BLaER1 treated with 17β-estradiol and CSF1 and Interleukin-3, amounts not matched to agents 10 nM and 100 nM (cell line): ENCODE measurements at regions not wholly inside any gene's neighbourhood (a gene's known extent, or its start where the extent isn't known, plus 50 kb on each side); places are given as distances from the start of the nearest gene placed in this dataset.

Experiments
- H3K27ac ChIP-seq, 11 experiments: shearing (Covaris generic); formaldehyde crosslinking; 2 replicates each; pipeline ENCODE4 v1.8.1; 2022
- H3K27me3 ChIP-seq, 11 experiments: shearing (Covaris generic); formaldehyde crosslinking; 2 replicates each; pipeline ENCODE4 v1.8.1; 2022
- H3K36me3 ChIP-seq, 11 experiments: shearing (Covaris generic); formaldehyde crosslinking; 2 replicates each; pipeline ENCODE4 v1.8.1; 2022
- H3K4me1 ChIP-seq, 10 experiments: shearing (Covaris generic); formaldehyde crosslinking; 2 replicates each; pipeline ENCODE4 v1.8.1; 2022
- H3K4me2 ChIP-seq, 11 experiments: shearing (Covaris generic); formaldehyde crosslinking; 2 replicates each; pipeline ENCODE4 v1.8.1; 2022
- H3K4me3 ChIP-seq, 10 experiments: shearing (Covaris generic); formaldehyde crosslinking; 2 replicates each; pipeline ENCODE4 v1.8.1; 2022
- H3K9ac ChIP-seq, 11 experiments: shearing (Covaris generic); formaldehyde crosslinking; 2 replicates each; pipeline ENCODE4 v1.8.1; 2022
- H3K9me3 ChIP-seq, 11 experiments: shearing (Covaris generic); formaldehyde crosslinking; replicated peaks in 1 of 11; 2 replicates each; pipeline ENCODE4 v1.8.1; 2022
- H4K20me1 ChIP-seq, 11 experiments: shearing (Covaris generic); formaldehyde crosslinking; 2 replicates each; pipeline ENCODE4 v1.8.1; 2022
- Cebpa-rat ChIP-seq, 11 experiments: shearing (Covaris generic); IDR thresholded peaks; 2 replicates each; pipeline ENCODE4 v1.8.1; 2022

DNA sequence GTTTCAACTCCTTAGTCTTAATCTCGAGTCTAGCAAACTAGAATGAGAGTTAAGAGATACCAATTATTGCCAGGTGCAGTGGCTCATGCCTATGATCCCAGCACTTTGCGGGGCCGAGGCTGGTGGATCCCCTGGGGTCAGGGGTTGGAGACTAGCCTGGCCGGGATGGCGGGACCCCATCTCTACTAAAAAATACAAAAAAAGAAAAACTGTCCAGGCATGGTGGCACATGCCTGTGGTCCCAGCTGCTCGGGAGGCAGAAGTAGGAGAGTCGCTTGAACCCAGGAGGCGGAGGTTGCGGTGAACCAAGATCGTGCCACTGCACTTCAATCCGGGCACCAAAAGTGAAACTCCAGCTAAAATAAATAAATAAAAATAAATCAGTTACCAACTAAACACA, 1119.5 kb upstream of the ATXN8OS start:
- no peak for TF ChIP-seq Cebpa-rat (IDR thresholded peaks at IDR 0.05)
- Histone ChIP-seq H3K9ac (no peak overlapping the region), H3K4me2 (no peak overlapping the region)

DNA sequence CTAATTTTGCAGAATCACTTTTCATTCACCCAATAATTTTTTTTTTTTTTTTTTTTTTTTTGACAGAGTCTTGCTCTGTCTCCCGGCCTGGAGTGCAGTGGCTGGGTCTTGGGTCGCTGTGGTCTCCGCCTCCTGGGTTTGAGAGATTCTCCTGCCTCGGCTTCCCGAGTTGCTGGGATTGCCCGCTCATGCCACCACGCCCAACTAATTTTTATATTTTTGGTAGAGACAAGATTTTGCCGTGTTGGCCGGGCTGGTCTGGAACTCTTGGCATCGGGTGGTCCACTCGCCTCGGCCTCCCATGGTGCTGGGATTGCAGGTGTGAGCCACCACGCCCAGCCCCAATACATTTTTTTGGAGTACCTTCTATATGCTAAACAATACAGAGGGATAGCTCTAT, 1120.0 kb upstream of the ATXN8OS start:
- no peak overlapping the region for H3K4me3 ChIP-seq
- H3K4me1 ChIP-seq, result no peaks in the 10 kb centered on the region
- no peaks in the 10 kb centered on the region for H4K20me1 ChIP-seq
- no peak for TF ChIP-seq Cebpa-rat (IDR thresholded peaks at IDR 0.05)
- no peaks in the 10 kb centered on the region for H3K27me3 ChIP-seq
- H3K4me2 ChIP-seq, result no peak overlapping the region
- no peak overlapping the region for H3K27ac ChIP-seq
- H3K36me3 ChIP-seq, result no peaks in the 10 kb centered on the region
- peaks cover 0 to 13% (median 5%) of the 10 kb centered on the region in 11 experiments; a peak in 11 of 22 replicates for H3K9me3 ChIP-seq
- H3K9ac ChIP-seq, result no peak overlapping the region

More for the DNA sequence above, 1119.5 kb upstream of the ATXN8OS start:
- Histone ChIP-seq H3K4me1 (no peaks in the 10 kb centered on the region), H3K36me3 (no peaks in the 10 kb centered on the region), H3K27me3 (no peaks in the 10 kb centered on the region), H3K9me3 (peaks cover 0 to 12% (median 5%) of the 10 kb centered on the region in 11 experiments; a peak in 11 of 22 replicates), H4K20me1 (no peaks in the 10 kb centered on the region), H3K27ac (no peak overlapping the region), H3K4me3 (no peak overlapping the region)

DNA sequence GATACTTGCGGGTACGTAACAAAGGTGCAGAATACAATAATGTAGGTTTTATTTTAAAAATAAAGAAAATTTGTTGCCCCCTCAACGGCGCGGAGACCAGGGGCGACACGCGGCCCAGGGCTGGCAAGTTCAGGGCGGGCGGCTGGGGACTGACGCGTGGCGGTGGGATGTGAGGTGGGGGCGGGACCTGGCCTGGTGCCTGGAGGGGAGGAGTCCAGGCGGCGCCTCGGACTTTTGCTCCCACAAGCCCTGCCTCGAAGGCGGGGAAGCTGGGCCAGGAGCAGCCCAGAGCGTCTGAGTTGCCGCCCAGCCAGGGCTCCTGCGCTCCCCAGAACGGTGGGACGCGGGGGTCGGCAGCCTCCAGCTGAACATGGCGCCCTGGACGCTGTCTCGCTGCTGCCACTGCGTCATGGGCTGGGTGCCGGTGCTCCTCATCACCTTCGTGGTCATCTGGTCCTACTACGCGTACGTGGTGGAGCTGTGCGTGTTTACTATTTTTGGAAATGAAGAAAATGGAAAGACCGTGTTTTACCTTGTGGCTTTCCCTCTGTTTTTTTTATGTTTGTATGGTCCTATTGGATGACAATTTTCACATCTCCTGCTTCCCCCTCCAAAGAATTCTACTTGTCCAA, 1122.8 kb upstream of the ATXN8OS start:
- Histone ChIP-seq H3K4me1 (no peaks in the 10 kb centered on the region), H3K9ac (no peak overlapping the region), H3K36me3 (no peaks in the 10 kb centered on the region), H4K20me1 (no peaks in the 10 kb centered on the region), H3K27me3 (no peaks in the 10 kb centered on the region), H3K27ac (no peak overlapping the region), H3K4me2 (no peak overlapping the region), H3K4me3 (no peak overlapping the region), H3K9me3 (peaks cover 0 to 13% (median 5%) of the 10 kb centered on the region in 11 experiments; a peak in 11 of 22 replicates)
- no peak for TF ChIP-seq Cebpa-rat (IDR thresholded peaks at IDR 0.05)

DNA sequence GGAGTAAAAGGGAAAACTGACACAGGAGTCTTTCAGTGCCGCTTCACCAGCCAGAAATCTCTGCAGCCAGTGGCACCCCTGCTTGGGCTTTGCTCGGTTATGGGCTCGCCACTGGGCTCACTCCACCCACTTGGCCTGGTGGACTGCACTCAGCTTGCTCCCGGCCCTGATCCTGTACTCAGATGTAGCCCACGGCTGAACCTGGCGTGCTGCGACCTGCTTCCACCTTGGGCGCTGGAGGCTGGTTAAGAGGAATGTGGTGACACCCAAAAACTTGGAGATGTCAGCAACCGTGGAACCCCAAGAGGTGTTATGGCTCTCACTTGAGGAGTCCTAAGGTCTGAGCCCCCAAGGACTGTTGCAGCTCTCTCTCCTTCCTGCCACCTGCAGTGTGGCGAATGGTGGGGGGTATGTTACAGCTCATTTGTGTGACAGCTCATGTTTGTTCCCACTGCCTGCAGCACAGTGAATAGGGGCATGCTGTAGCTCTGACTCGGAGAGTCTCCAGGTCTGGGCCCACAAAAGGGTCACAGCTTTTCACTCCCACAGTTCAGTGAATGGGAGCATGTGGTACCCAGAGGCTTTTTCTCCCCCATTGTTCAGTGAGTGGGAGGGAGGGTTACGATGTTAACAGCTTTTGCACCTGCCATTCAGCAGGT, 1124.5 kb upstream of the ATXN8OS start:
- Histone ChIP-seq H3K4me2 (no peak overlapping the region), H3K27me3 (no peaks in the 10 kb centered on the region), H3K9ac (no peak overlapping the region), H3K27ac (no peak overlapping the region), H3K9me3 (peaks cover 0 to 13% (median 5%) of the 10 kb centered on the region in 11 experiments; a peak in 11 of 22 replicates), H3K4me1 (no peaks in the 10 kb centered on the region), H3K4me3 (no peak overlapping the region), H4K20me1 (no peaks in the 10 kb centered on the region), H3K36me3 (no peaks in the 10 kb centered on the region)
- no peak for TF ChIP-seq Cebpa-rat (IDR thresholded peaks at IDR 0.05)

GRCh38 chr13:68976287-68976686, 1131.3 kb upstream of the ATXN8OS start:
- H3K9me3 ChIP-seq, result no peaks in the 10 kb centered on the region
- no peak overlapping the region for H3K9ac ChIP-seq
- H3K36me3 ChIP-seq, result no peaks in the 10 kb centered on the region
- H3K27ac ChIP-seq, result no peak overlapping the region
- H4K20me1 ChIP-seq, result no peaks in the 10 kb centered on the region
- no peaks in the 10 kb centered on the region for H3K27me3 ChIP-seq
- no peaks in the 10 kb centered on the region for H3K4me1 ChIP-seq
- no peak overlapping the region for H3K4me2 ChIP-seq
- TF ChIP-seq Cebpa-rat (IDR thresholded peaks at IDR 0.05), result no peak
- no peak overlapping the region for H3K4me3 ChIP-seq

DNA sequence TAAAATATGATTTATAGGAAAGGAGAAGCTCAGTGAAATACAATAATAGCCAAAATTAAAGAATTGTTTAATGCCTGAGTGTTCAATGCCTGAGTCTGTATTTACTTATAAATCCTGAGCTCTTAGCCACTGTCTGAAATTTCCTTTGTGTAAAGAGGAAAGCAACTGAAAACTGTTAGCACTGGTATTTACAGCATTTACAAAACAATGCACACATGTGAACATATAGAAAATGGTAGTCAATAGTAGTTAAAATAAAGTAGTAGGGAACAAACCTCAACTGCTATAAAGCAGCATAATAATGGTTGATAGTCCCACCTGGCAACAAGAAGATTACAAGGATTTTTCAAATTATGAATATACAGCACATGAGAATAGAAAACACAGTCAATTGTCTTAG, 1137.1 kb upstream of the ATXN8OS start:
- no peak overlapping the region for H3K27ac ChIP-seq
- H3K27me3 ChIP-seq, result no peaks in the 10 kb centered on the region
- no peak overlapping the region for H3K9ac ChIP-seq
- no peak overlapping the region for H3K4me2 ChIP-seq
- TF ChIP-seq Cebpa-rat (IDR thresholded peaks at IDR 0.05), result no peak
- H4K20me1 ChIP-seq, result no peaks in the 10 kb centered on the region
- no peak overlapping the region for H3K4me3 ChIP-seq
- no peaks in the 10 kb centered on the region for H3K36me3 ChIP-seq
- no peaks in the 10 kb centered on the region for H3K4me1 ChIP-seq
- no peaks in the 10 kb centered on the region for H3K9me3 ChIP-seq

DNA sequence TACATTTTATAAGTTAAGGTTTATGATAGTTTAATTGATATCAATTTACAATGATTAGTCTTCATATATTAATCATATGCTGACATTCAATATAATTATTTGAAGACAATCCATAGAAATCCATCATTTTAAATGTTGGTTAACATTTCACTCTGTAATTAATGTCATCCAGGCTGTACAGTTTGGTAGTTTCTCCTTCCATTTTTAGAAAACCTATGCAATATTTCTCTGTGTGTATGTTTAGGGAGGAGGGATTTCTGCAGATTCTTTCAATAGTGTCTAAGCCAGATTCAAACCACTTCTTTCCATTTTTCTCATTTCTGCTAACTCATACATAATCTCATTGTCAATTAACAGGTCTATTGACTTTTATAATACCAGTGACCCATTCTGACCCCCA, 1159.0 kb upstream of the ATXN8OS start:
- Histone ChIP-seq H3K9ac (no peak overlapping the region), H3K4me2 (no peak overlapping the region), H3K4me1 (no peaks in the 10 kb centered on the region), H3K9me3 (no peaks in the 10 kb centered on the region), H3K27ac (no peak overlapping the region), H3K4me3 (no peak overlapping the region), H3K27me3 (no peaks in the 10 kb centered on the region), H4K20me1 (no peaks in the 10 kb centered on the region), H3K36me3 (no peaks in the 10 kb centered on the region)
- no peak for TF ChIP-seq Cebpa-rat (IDR thresholded peaks at IDR 0.05)

GRCh38 chr13:68944272-68944671, 1163.4 kb upstream of the ATXN8OS start:
- Histone ChIP-seq H3K9ac (no peak overlapping the region), H3K36me3 (no peaks in the 10 kb centered on the region), H3K4me3 (no peak overlapping the region), H3K4me1 (no peaks in the 10 kb centered on the region), H3K27me3 (no peaks in the 10 kb centered on the region), H3K4me2 (no peak overlapping the region), H3K27ac (no peak overlapping the region), H4K20me1 (no peaks in the 10 kb centered on the region), H3K9me3 (no peaks in the 10 kb centered on the region)
- no peak for TF ChIP-seq Cebpa-rat (IDR thresholded peaks at IDR 0.05)

- Histone ChIP-seq H3K27me3 (no peaks in the 10 kb centered on the region), H3K4me1 (no peaks in the 10 kb centered on the region), H3K27ac (no peak overlapping the region), H3K9me3 (no peaks in the 10 kb centered on the region), H3K4me2 (no peak overlapping the region), H3K9ac (no peak overlapping the region), H3K4me3 (no peak overlapping the region), H3K36me3 (no peaks in the 10 kb centered on the region), H4K20me1 (no peaks in the 10 kb centered on the region)
- TF ChIP-seq Cebpa-rat (IDR thresholded peaks at IDR 0.05), result no peak
Measured at GRCh38 chr13:68940049-68940448, 1167.6 kb upstream of the ATXN8OS start.

DNA sequence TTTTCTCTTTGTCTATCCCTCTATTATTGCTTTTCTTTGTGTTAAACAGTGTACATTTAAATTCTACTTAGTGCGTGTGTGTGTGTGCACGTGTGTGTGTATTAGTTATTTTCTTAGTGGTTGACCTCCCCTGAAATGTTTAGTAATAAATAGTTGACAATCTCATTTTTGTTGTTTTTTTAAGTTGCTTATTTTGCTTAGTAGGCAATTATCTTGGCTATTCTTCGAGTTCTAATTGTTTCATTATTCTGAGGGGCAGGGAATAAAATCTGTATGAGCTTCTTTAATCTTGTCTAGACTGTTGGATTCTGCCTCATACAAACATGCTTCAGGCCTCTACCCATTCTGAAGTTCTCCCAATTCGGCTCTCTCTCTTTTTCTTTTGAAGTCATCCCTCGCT, 1169.0 kb upstream of the ATXN8OS start:
- Histone ChIP-seq H3K27ac (no peak overlapping the region), H3K9ac (no peak overlapping the region), H3K4me3 (no peak overlapping the region), H3K4me1 (no peaks in the 10 kb centered on the region), H4K20me1 (no peaks in the 10 kb centered on the region), H3K9me3 (no peaks in the 10 kb centered on the region), H3K4me2 (no peak overlapping the region), H3K27me3 (no peaks in the 10 kb centered on the region), H3K36me3 (no peaks in the 10 kb centered on the region)
- TF ChIP-seq Cebpa-rat (IDR thresholded peaks at IDR 0.05), result no peak
